Transverse colon (tissue), 3 donors: ENCODE measurements at regions not wholly inside any gene's neighbourhood (a gene's known extent, or its start where the extent isn't known, plus 50 kb on each side); places are given as distances from the start of the nearest gene placed in this dataset.

Experiments used
- POLR2A ChIP-seq: fragments of 450-650 bp; IDR thresholded peaks from one replicate; pipeline ENCODE4 v1.6.1; 2016; ENCODE audit warnings: antibody characterized with exemption, mild to moderate bottlenecking, moderate library complexity
- TF ChIP-seq, protein P1 (sequence below), 5 experiments: fragments of 200-600 bp in 3 of 5; fragments of 450-650 bp in 2 of 5; sonication (generic) in 3 of 5; IDR thresholded peaks; 1 replicate in 2 of 5; 2 replicates in 3 of 5; pipeline ENCODE4 v1.5.1; 2016 to 2017; ENCODE audit warnings: antibody characterized with exemption in 5 of 5, inconsistent platforms in 3 of 5, mild to moderate bottlenecking in 2 of 5, moderate library complexity in 1 of 5

- TF ChIP-seq POLR2A: no peak
- TF ChIP-seq, protein P1, sequence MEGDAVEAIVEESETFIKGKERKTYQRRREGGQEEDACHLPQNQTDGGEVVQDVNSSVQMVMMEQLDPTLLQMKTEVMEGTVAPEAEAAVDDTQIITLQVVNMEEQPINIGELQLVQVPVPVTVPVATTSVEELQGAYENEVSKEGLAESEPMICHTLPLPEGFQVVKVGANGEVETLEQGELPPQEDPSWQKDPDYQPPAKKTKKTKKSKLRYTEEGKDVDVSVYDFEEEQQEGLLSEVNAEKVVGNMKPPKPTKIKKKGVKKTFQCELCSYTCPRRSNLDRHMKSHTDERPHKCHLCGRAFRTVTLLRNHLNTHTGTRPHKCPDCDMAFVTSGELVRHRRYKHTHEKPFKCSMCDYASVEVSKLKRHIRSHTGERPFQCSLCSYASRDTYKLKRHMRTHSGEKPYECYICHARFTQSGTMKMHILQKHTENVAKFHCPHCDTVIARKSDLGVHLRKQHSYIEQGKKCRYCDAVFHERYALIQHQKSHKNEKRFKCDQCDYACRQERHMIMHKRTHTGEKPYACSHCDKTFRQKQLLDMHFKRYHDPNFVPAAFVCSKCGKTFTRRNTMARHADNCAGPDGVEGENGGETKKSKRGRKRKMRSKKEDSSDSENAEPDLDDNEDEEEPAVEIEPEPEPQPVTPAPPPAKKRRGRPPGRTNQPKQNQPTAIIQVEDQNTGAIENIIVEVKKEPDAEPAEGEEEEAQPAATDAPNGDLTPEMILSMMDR (IDR thresholded peaks at IDR 0.05): no peak
These were observed 370.4 kb upstream of the NBEA start for GRCh38 chr13:34571716-34572115.
